ENCODE measurements at regions not wholly inside any gene's neighbourhood (a gene's known extent, or its start where the extent isn't known, plus 50 kb on each side); places are given as distances from the start of the nearest gene placed in this dataset.
A peak's percentile ranks its signal among the peaks of the same experiment; 100 is the strongest.

- no peak overlapping the region for H3K27ac ChIP-seq (ENCODE audit: low read depth, low read length)
- H3K4me2 ChIP-seq (ENCODE audit: insufficient read depth, low read length), result no peak overlapping the region
- H3K9me3 ChIP-seq (ENCODE audit: low read depth, low read length), result no peaks in the 10 kb centered on the region
- no peak overlapping the region for H2AFZ ChIP-seq (ENCODE audit: low read length)
- no peak overlapping the region for H3K4me3 ChIP-seq (ENCODE audit: insufficient read depth, low read length)
- H4K20me1 ChIP-seq (ENCODE audit: insufficient read depth, low read length), result no peaks in the 10 kb centered on the region
- H3K36me3 ChIP-seq (ENCODE audit: insufficient read depth, low read length), result no peaks in the 10 kb centered on the region
- no peaks in the 10 kb centered on the region for H3K27me3 ChIP-seq (ENCODE audit: insufficient read depth, low read length)
- no peak for TF ChIP-seq CTCF (IDR thresholded peaks at IDR 0.05; ENCODE audit: extremely low read depth, low read depth, low read length)
- no peaks in the 10 kb centered on the region for H3K4me1 ChIP-seq (ENCODE audit: insufficient read depth, low read length)
- no peaks in the 10 kb centered on the region for H3K79me2 ChIP-seq (ENCODE audit: insufficient read depth, low read length)
- DNase-seq (ENCODE audit: insufficient read length, low spot score, missing footprints), result no peak
Measured at GRCh38 chr18:2075499-2075898, 495.8 kb downstream of the METTL4 start.

- H3K27me3 ChIP-seq (ENCODE audit: insufficient read depth, low read length), result no peaks in the 10 kb centered on the region
- H3K9me3 ChIP-seq (ENCODE audit: low read depth, low read length), result no peaks in the 10 kb centered on the region
- no peaks in the 10 kb centered on the region for H3K4me1 ChIP-seq (ENCODE audit: insufficient read depth, low read length)
- H3K27ac ChIP-seq (ENCODE audit: low read depth, low read length), result no peak overlapping the region
- H3K4me2 ChIP-seq (ENCODE audit: insufficient read depth, low read length), result no peak overlapping the region
- no peak for TF ChIP-seq CTCF (IDR thresholded peaks at IDR 0.05; ENCODE audit: extremely low read depth, low read depth, low read length)
- no peak overlapping the region for H2AFZ ChIP-seq (ENCODE audit: low read length)
- no peak overlapping the region for H3K4me3 ChIP-seq (ENCODE audit: insufficient read depth, low read length)
- DNase-seq (ENCODE audit: insufficient read length, low spot score, missing footprints), result no peak
- no peaks in the 10 kb centered on the region for H3K36me3 ChIP-seq (ENCODE audit: insufficient read depth, low read length)
- no peaks in the 10 kb centered on the region for H4K20me1 ChIP-seq (ENCODE audit: insufficient read depth, low read length)
- no peaks in the 10 kb centered on the region for H3K79me2 ChIP-seq (ENCODE audit: insufficient read depth, low read length)
Measured at GRCh38 chr18:2082676-2083075, 488.6 kb downstream of the METTL4 start.

- no peaks in the 10 kb centered on the region for H3K4me1 ChIP-seq (ENCODE audit: insufficient read depth, low read length)
- no peak overlapping the region for H3K4me2 ChIP-seq (ENCODE audit: insufficient read depth, low read length)
- no peaks in the 10 kb centered on the region for H3K36me3 ChIP-seq (ENCODE audit: insufficient read depth, low read length)
- H3K27ac ChIP-seq (ENCODE audit: low read depth, low read length), result no peak overlapping the region
- no peak for DNase-seq (ENCODE audit: insufficient read length, low spot score, missing footprints)
- H4K20me1 ChIP-seq (ENCODE audit: insufficient read depth, low read length), result no peaks in the 10 kb centered on the region
- peak; percentile 13 for TF ChIP-seq CTCF (IDR thresholded peaks at IDR 0.05; ENCODE audit: extremely low read depth, low read depth, low read length)
- H3K79me2 ChIP-seq (ENCODE audit: insufficient read depth, low read length), result no peaks in the 10 kb centered on the region
- H3K4me3 ChIP-seq (ENCODE audit: insufficient read depth, low read length), result no peak overlapping the region
- no peak overlapping the region for H2AFZ ChIP-seq (ENCODE audit: low read length)
- no peaks in the 10 kb centered on the region for H3K27me3 ChIP-seq (ENCODE audit: insufficient read depth, low read length)
- H3K9me3 ChIP-seq (ENCODE audit: low read depth, low read length), result no peaks in the 10 kb centered on the region
Measured at GRCh38 chr18:2083691-2084090, 487.6 kb downstream of the METTL4 start.

GRCh38 chr18:2086439-2086838 is 484.9 kb downstream of the METTL4 start:
- no peak overlapping the region for H3K4me3 ChIP-seq (ENCODE audit: insufficient read depth, low read length)
- H3K36me3 ChIP-seq (ENCODE audit: insufficient read depth, low read length), result no peaks in the 10 kb centered on the region
- no peak for DNase-seq (ENCODE audit: insufficient read length, low spot score, missing footprints)
- no peak for TF ChIP-seq CTCF (IDR thresholded peaks at IDR 0.05; ENCODE audit: extremely low read depth, low read depth, low read length)
- H3K27ac ChIP-seq (ENCODE audit: low read depth, low read length), result no peak overlapping the region
- H3K27me3 ChIP-seq (ENCODE audit: insufficient read depth, low read length), result no peaks in the 10 kb centered on the region
- no peaks in the 10 kb centered on the region for H4K20me1 ChIP-seq (ENCODE audit: insufficient read depth, low read length)
- no peaks in the 10 kb centered on the region for H3K4me1 ChIP-seq (ENCODE audit: insufficient read depth, low read length)
- H3K79me2 ChIP-seq (ENCODE audit: insufficient read depth, low read length), result no peaks in the 10 kb centered on the region
- no peaks in the 10 kb centered on the region for H3K9me3 ChIP-seq (ENCODE audit: low read depth, low read length)
- H2AFZ ChIP-seq (ENCODE audit: low read length), result no peak overlapping the region
- no peak overlapping the region for H3K4me2 ChIP-seq (ENCODE audit: insufficient read depth, low read length)

All from osteoblast (primary cell).